ENCODE measurements at regions not wholly inside any gene's neighbourhood (a gene's known extent, or its start where the extent isn't known, plus 50 kb on each side); places are given as distances from the start of the nearest gene placed in this dataset.
"Not testable (repeated sequence)": the region's sequence is repeated elsewhere in the genome, so short reads cannot be mapped to it uniquely, and the experiment has no call there.

GRCh38 chr14:56995010-56995409, 184.7 kb upstream of the OTX2 start:
- DNase-seq (ENCODE audit: low spot score): no peak

DNA sequence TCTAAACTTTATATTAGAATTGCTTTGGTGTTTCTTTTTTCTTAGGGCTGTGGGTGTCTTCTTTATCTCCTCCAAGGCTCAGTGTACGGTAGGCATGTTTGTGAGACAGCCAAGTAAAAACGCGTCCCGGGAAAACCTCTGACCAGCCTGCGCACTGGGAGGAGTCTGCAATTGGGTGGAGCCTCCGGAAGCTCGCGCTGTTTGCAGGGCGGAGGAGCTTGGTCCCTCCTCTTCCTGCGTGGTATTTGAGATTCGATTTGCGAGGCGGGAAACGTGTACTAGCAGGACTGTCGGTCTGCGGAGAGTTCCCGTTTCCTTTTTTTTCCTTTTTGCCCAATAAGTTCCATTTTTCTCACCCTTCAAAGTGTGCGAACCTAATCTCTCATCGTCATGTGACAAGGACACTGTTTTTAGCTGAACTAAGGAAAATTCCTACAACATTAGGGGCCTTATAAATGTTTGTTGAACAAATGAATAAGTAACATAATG, 182.1 kb upstream of the OTX2 start:
- DNase-seq (ENCODE audit: low spot score): no peak

DNA sequence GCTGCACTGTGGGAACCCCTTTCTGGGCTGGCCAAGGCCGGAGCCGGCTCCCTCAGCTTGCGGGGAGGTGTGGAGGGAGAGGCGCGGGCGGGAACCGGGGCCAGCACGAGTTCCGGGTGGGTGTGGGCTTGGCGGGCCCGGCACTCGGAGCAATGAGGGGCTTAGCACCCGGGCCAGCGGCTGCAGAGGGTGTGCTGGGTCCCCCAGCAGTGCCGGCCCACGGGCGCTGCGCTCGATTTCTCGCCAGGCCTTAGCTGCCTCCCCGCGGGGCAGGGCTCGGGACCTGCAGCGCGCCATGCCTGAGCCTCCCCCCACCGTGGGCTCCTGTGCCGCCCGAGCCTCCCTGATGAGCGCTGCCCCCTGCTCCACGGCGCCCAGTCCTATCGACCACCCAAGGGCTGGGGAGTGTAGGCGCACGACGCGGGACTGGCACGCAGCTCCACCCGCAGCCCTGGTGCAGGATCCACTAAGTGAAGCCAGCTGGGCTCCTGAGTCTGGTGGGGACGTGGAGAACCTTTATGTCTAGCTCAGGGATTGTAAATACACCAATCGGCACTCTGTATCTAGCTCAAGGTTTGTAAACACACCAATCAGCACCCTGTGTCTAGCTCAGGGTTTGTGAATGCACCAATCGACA, 180.8 kb upstream of the OTX2 start:
- DNase-seq (ENCODE audit: low spot score): not testable (repeated sequence)

DNA sequence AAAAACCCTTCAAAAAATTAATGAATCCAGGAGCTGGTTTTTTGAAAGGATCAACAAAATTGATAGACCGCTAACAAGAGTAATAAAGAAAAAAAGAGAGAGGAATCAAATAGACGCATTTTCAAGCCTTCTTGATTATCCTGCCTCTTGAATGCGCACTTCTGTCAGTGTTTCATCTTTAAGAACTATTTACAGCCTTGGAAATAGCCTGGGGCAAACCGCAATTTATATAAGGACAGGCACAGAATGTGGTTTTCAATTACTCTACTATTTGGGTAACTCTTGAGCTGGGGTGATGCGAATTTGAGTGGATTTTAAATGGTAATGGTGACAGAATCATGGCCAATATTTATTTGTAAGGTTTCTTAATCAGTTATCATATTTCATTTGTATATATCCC, 179.1 kb upstream of the OTX2 start:
- no peak for DNase-seq (ENCODE audit: low spot score)

- no peak for DNase-seq (ENCODE audit: low spot score)
These were observed 169.7 kb upstream of the OTX2 start for GRCh38 chr14:56979936-56980335.

DNA sequence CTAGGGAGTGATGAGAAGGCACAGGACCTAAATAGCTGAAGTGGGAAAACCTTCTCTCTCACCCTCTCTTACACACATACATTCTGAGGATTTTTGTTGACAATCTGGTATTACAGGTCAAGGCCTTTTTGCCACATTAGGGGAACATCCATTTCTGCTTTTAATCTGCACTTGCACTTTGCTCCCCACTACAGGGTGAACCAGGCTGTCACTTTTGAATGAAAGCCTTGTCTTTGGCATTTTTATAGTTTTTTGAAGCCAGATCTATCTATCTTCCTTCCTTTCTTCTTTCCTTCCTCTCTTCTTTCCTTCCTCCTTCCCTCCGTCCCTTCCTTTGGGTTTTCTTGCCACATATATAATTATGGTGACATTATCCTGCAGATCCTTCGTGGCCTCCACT, 165.9 kb upstream of the OTX2 start:
- no peak for DNase-seq (ENCODE audit: low spot score)

DNA sequence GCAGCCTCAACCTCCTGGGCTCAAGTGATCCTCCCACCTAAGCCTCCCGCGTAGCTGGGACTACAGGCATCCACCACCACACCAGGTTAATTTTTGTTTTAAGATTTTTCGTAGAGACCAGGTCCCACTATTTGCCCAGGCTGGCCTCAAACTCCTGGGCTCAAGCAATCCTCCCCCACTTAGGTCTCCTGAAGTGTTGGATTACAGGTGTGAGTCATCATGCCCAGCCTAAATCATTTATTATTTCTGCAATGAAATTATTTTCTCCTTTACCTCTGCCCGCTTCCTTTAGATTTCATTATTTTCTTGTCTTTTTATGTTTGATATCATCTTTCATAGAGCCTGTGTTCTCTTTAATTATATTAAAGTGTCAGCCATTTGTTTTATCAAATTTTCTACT, 165.2 kb upstream of the OTX2 start:
- DNase-seq (ENCODE audit: low spot score): no peak

DNA sequence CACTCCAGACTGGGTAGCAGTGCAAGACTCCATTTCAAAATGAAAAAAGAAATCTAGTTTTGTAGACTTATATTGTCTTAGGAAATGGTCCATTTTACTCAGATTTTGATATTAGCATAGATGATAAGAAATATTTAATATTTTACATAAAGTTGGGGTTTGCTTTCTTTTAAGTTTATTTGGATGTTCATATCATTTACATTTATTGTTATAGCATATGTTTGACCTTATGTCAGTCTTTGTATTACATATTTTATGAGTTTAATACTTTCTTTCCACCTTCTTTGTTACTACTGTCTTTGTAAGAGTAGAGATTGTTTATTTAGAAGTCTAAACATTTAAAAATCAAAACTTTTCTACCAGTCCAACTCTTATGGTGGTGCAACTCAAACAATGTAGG, 162.7 kb upstream of the OTX2 start:
- DNase-seq (ENCODE audit: low spot score): no peak

- DNase-seq (ENCODE audit: low spot score): no peak
These were observed 154.6 kb upstream of the OTX2 start for GRCh38 chr14:56964895-56965294.

GRCh38 chr14:56963381-56963780, 153.1 kb upstream of the OTX2 start:
- DNase-seq (ENCODE audit: low spot score): no peak

GRCh38 chr14:56962444-56963080, 152.3 kb upstream of the OTX2 start:
- no peak for DNase-seq (ENCODE audit: low spot score)

GRCh38 chr14:56959869-56960268, 149.6 kb upstream of the OTX2 start:
- DNase-seq (ENCODE audit: low spot score): no peak

- no peak for DNase-seq (ENCODE audit: low spot score)
These were observed 148.8 kb upstream of the OTX2 start for GRCh38 chr14:56959121-56959520.

GRCh38 chr14:56956182-56956581, 145.9 kb upstream of the OTX2 start:
- DNase-seq (ENCODE audit: low spot score): no peak

GRCh38 chr14:56955745-56956144, 145.5 kb upstream of the OTX2 start:
- DNase-seq (ENCODE audit: low spot score): no peak

- DNase-seq (ENCODE audit: low spot score): no peak
These were observed 143.6 kb upstream of the OTX2 start for GRCh38 chr14:56953884-56954283.

DNA sequence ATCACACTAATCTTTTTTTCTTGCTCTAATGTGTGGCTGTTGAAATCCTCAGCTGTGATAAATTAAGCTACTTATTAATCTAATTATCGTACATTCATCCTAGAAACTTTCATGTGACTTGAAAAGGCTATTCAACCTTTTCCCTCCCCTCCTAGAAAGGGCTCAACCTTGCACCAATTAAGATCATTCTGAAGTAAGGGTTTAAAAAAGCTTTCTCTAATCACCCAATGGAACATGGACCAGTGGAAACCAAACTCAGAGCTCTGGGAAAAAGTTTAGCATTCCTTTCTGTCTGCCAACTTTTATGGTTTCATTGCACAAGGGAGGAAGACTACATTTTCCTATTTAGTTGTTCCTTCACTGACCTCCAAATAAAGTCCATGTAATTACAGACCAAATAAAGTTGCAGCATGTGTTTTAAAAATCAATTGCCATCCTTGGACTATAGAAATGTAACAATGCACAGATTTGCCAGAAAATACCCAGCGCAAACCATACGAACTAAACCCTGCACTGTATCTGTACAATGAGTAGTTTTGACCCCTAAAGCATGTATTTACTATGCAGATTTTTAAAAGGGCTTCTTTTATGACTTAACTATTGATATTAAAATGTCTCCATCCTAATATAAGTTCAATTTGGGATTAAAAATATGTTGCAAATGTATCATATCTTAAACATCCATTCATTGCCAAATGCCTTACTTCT, 142.6 kb upstream of the OTX2 start:
- no peak for DNase-seq (ENCODE audit: low spot score)

GRCh38 chr14:56949828-56950227, 139.5 kb upstream of the OTX2 start:
- no peak for DNase-seq (ENCODE audit: low spot score)

DNA sequence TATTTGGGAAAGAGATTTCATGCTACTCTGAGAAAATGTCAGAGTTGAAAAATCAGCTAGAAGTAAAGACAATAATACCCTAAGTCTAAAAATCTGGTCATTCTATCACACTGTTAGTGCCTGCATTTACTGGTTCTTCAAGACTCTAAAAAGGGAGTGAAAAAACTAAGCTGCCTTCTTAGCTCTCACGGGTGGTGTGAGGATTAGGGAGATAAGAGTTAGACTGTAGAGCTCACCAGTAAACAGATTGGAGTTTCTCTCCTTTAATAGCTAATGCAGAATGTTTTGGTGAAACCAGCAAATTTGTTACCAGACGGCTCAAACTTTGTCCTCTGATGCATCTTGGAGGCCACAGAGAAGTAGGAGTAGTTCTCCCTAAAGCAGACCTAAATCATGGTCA, 135.0 kb upstream of the OTX2 start:
- no peak for DNase-seq (ENCODE audit: low spot score)

- DNase-seq (ENCODE audit: low spot score): no peak
These were observed 134.1 kb upstream of the OTX2 start for GRCh38 chr14:56944397-56944796.

DNA sequence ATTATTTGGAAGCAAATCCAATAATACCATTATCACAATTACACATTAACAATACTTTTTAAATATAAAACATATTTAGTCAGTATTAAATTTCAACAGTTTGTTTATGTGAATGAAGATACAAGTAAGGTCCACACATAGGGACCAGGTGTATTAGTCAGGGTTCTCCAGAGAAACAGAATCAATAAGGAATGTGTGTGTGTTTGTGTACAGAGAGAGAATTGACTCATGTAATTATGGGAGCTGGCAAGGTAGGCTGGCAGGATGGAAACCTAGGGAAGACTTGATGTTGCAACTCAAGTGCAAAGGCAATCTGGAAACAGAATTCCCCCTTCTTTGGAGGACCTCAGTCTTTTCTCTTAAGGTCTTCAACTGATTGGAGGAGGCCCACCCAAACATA, 123.2 kb upstream of the OTX2 start:
- no peak for DNase-seq (ENCODE audit: low spot score)

DNA sequence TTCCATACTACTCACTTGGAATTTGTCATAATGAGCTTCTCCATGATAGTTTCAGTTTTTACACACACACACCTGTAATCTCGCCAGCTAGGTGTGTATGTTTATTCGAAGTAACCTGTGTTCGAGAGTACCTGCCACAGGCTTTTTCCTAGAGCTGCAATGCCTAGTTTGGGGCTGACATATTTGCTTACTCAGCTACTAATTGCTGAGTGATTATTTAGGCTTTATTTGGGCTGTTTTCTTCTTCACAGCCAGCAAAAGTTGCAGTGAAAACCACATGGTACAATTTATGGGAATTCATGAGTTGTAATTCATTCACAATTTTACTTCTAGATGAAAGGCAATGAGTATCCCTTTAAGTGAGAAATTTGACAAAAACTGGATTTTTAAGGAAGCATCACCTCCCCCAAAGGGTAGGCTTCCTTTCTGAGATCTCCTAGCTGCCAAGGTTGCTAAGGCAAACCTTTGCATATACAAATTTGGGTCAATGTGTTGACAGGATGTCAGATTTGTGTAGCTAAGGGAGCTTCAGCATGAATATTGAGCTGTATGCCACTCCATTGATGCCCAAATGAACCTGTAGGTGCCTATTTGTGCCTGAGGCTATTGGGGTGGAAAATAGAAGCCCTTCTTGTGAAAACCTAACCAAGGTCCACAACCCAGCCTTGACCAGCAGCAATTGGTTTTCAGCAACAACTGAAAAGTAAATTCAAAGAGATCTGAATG, 108.7 kb upstream of the OTX2 start:
- no peak for DNase-seq (ENCODE audit: low spot score)

- no peak for DNase-seq (ENCODE audit: low spot score)
These were observed 95.0 kb upstream of the OTX2 start for GRCh38 chr14:56905282-56905681.
